ENCODE measurements at regions not wholly inside any gene's neighbourhood (a gene's known extent, or its start where the extent isn't known, plus 50 kb on each side); places are given as distances from the start of the nearest gene placed in this dataset.

DNA sequence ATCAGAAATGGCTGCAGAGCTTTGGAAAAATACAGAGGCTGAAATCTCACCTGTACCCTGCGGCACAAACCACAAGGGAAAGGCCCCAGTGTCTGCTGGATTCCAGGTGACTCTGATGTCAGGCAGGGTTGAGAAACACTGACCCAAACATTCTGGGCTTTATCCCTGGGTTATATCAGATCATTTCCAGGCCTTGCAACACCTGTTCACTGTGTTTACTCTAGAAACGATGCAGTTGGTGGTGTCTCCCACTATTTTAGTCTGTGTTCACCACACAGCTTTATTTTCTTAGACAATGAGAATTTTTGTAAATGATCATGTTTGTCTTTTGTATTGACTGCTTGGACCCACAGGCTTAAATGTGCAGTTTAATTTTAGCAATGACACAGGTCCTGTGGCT lies 151.5 kb upstream of the SDK2 start (continued):
- TF ChIP-seq, protein P1, sequence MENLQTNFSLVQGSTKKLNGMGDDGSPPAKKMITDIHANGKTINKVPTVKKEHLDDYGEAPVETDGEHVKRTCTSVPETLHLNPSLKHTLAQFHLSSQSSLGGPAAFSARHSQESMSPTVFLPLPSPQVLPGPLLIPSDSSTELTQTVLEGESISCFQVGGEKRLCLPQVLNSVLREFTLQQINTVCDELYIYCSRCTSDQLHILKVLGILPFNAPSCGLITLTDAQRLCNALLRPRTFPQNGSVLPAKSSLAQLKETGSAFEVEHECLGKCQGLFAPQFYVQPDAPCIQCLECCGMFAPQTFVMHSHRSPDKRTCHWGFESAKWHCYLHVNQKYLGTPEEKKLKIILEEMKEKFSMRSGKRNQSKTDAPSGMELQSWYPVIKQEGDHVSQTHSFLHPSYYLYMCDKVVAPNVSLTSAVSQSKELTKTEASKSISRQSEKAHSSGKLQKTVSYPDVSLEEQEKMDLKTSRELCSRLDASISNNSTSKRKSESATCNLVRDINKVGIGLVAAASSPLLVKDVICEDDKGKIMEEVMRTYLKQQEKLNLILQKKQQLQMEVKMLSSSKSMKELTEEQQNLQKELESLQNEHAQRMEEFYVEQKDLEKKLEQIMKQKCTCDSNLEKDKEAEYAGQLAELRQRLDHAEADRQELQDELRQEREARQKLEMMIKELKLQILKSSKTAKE (CRISPR knock-in tag; IDR thresholded peaks at IDR 0.05; ENCODE audit: borderline replicate concordance) = 0 out of 2 replicates have a peak, but pooled peaks have one; percentile 32
- TF ChIP-seq ZNF367 (CRISPR knock-in tag; IDR thresholded peaks at IDR 0.05; ENCODE audit: borderline replicate concordance) = no peak
- no peak for TF ChIP-seq MXI1 (IDR thresholded peaks at IDR 0.05; ENCODE audit: borderline replicate concordance, low read depth, low read length)
- TF ChIP-seq CREB1 (IDR thresholded peaks at IDR 0.05) = no peak
- TF ChIP-seq CREB1 (CRISPR knock-in tag; IDR thresholded peaks at IDR 0.05) = 0 out of 2 replicates have a peak, but pooled peaks have one; percentile 21
- TF ChIP-seq, protein P2, sequence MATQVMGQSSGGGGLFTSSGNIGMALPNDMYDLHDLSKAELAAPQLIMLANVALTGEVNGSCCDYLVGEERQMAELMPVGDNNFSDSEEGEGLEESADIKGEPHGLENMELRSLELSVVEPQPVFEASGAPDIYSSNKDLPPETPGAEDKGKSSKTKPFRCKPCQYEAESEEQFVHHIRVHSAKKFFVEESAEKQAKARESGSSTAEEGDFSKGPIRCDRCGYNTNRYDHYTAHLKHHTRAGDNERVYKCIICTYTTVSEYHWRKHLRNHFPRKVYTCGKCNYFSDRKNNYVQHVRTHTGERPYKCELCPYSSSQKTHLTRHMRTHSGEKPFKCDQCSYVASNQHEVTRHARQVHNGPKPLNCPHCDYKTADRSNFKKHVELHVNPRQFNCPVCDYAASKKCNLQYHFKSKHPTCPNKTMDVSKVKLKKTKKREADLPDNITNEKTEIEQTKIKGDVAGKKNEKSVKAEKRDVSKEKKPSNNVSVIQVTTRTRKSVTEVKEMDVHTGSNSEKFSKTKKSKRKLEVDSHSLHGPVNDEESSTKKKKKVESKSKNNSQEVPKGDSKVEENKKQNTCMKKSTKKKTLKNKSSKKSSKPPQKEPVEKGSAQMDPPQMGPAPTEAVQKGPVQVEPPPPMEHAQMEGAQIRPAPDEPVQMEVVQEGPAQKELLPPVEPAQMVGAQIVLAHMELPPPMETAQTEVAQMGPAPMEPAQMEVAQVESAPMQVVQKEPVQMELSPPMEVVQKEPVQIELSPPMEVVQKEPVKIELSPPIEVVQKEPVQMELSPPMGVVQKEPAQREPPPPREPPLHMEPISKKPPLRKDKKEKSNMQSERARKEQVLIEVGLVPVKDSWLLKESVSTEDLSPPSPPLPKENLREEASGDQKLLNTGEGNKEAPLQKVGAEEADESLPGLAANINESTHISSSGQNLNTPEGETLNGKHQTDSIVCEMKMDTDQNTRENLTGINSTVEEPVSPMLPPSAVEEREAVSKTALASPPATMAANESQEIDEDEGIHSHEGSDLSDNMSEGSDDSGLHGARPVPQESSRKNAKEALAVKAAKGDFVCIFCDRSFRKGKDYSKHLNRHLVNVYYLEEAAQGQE (IDR thresholded peaks at IDR 0.05; ENCODE audit: borderline replicate concordance in 1 of 2, low read depth in 1 of 2, low read length in 2 of 2) = 0 out of 4 replicates have a peak, but pooled peaks of 1 of the 2 experiments have one; percentile 28
- peak; percentile 70 for TF ChIP-seq ZFX (CRISPR knock-in tag; IDR thresholded peaks at IDR 0.05; ENCODE audit: low read depth)
- TF ChIP-seq, protein P3, sequence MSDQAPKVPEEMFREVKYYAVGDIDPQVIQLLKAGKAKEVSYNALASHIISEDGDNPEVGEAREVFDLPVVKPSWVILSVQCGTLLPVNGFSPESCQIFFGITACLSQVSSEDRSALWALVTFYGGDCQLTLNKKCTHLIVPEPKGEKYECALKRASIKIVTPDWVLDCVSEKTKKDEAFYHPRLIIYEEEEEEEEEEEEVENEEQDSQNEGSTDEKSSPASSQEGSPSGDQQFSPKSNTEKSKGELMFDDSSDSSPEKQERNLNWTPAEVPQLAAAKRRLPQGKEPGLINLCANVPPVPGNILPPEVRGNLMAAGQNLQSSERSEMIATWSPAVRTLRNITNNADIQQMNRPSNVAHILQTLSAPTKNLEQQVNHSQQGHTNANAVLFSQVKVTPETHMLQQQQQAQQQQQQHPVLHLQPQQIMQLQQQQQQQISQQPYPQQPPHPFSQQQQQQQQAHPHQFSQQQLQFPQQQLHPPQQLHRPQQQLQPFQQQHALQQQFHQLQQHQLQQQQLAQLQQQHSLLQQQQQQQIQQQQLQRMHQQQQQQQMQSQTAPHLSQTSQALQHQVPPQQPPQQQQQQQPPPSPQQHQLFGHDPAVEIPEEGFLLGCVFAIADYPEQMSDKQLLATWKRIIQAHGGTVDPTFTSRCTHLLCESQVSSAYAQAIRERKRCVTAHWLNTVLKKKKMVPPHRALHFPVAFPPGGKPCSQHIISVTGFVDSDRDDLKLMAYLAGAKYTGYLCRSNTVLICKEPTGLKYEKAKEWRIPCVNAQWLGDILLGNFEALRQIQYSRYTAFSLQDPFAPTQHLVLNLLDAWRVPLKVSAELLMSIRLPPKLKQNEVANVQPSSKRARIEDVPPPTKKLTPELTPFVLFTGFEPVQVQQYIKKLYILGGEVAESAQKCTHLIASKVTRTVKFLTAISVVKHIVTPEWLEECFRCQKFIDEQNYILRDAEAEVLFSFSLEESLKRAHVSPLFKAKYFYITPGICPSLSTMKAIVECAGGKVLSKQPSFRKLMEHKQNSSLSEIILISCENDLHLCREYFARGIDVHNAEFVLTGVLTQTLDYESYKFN (CRISPR knock-in tag; conservative IDR thresholded peaks at IDR 0.05) = peak; percentile 76
- peak; percentile 52; the same call in 1 of the 2 replicates for TF ChIP-seq SMAD3 (CRISPR knock-in tag; IDR thresholded peaks at IDR 0.05)
- TF ChIP-seq ZNF83 (CRISPR knock-in tag; IDR thresholded peaks at IDR 0.05; ENCODE audit: borderline replicate concordance) = no peak
- TF ChIP-seq, protein P4, sequence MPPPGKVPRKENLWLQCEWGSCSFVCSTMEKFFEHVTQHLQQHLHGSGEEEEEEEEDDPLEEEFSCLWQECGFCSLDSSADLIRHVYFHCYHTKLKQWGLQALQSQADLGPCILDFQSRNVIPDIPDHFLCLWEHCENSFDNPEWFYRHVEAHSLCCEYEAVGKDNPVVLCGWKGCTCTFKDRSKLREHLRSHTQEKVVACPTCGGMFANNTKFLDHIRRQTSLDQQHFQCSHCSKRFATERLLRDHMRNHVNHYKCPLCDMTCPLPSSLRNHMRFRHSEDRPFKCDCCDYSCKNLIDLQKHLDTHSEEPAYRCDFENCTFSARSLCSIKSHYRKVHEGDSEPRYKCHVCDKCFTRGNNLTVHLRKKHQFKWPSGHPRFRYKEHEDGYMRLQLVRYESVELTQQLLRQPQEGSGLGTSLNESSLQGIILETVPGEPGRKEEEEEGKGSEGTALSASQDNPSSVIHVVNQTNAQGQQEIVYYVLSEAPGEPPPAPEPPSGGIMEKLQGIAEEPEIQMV (CRISPR knock-in tag; IDR thresholded peaks at IDR 0.05; ENCODE audit: low read depth) = no peak
- TF ChIP-seq ZNF563 (CRISPR knock-in tag; IDR thresholded peaks at IDR 0.05) = no peak
- peak; percentile 47; the same call in 1 of the 2 replicates for TF ChIP-seq ZFY (CRISPR knock-in tag; IDR thresholded peaks at IDR 0.05)
- TF ChIP-seq, protein P5, sequence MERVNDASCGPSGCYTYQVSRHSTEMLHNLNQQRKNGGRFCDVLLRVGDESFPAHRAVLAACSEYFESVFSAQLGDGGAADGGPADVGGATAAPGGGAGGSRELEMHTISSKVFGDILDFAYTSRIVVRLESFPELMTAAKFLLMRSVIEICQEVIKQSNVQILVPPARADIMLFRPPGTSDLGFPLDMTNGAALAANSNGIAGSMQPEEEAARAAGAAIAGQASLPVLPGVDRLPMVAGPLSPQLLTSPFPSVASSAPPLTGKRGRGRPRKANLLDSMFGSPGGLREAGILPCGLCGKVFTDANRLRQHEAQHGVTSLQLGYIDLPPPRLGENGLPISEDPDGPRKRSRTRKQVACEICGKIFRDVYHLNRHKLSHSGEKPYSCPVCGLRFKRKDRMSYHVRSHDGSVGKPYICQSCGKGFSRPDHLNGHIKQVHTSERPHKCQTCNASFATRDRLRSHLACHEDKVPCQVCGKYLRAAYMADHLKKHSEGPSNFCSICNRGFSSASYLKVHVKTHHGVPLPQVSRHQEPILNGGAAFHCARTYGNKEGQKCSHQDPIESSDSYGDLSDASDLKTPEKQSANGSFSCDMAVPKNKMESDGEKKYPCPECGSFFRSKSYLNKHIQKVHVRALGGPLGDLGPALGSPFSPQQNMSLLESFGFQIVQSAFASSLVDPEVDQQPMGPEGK (CRISPR knock-in tag; IDR thresholded peaks at IDR 0.05) = peak; percentile 48
- no peak for TF ChIP-seq SP1 (IDR thresholded peaks at IDR 0.05)
- no peak for TF ChIP-seq SP1 (CRISPR knock-in tag; IDR thresholded peaks at IDR 0.05)
- TF ChIP-seq CREM (IDR thresholded peaks at IDR 0.05) = peak; percentile 82
- no peak for TF ChIP-seq CREM (CRISPR knock-in tag; IDR thresholded peaks at IDR 0.05)

Measured in HepG2 (cell line).